HuH-7.5 (cell line): ENCODE measurements at regions not wholly inside any gene's neighbourhood (a gene's known extent, or its start where the extent isn't known, plus 50 kb on each side); places are given as distances from the start of the nearest gene placed in this dataset.

Experiments used
- DNase-seq: peaks from one replicate; pipeline ENCODE4 v3.0.0; 2011; ENCODE audit warnings: low spot score

DNA sequence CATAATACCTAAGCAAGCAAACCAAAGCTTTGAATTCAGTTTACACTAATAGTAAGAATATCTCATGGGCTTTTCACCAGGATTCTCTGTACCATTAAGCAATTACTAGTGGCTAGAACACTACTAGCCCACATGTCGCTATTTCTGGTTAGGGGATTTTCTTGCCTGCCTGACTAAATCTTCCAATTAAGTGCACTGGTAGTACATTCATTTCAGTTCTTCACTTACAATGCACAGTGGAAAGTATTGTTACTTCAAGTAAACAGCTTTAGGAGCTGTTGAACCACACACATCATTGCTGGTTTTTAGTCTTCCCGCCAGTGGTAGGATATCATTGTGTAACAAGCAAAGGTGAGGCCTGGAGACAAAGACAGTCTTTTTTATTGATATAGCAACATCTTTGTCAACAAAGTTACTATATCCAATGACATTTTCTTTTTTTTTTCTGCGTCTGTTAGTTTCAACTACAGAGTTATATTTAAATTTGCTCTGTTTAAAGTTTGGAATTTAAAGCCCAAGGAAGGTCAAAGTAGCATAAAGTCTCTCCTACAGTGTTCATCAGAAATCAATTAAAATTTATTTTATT lies 826.8 kb upstream of the NR2F2 start:
- DNase-seq = no peak

DNA sequence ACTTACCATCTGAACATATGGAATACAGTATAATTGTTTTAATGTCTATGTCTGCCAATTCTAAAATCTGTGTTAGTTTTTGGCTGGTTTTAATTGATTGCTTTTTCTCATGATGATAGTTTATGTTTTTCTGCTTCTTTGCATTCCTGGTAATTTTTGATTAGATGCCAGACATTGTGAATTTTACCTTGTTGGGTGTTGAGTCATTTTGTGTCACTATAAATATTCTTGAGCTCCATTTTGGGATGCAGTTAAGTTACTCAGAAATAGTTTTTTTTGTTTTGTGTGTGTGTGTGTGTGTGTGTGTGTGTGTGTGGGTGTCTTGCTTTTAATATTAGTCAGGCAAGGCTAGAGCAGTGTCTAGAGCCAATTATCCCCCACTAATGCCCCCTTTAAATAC lies 818.8 kb upstream of the NR2F2 start:
- no peak for DNase-seq

DNA sequence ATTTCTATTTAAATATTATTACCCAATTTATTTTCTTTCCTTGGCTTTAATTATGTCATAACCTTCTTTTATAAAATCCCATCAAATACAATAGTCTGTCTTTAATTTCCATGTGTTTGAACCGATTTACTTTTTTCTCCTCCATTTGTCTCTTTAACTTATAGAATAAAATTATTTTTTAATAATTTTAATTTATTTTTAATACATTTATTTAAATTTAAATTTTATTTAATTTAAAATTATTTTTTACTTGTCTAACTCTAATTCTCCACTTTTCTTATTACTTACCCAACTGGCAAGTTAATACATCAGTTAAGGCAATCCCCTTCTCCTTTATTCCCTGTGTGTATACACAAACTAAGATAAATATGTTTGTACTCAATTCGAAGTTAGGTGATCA lies 817.6 kb upstream of the NR2F2 start:
- no peak for DNase-seq

DNA sequence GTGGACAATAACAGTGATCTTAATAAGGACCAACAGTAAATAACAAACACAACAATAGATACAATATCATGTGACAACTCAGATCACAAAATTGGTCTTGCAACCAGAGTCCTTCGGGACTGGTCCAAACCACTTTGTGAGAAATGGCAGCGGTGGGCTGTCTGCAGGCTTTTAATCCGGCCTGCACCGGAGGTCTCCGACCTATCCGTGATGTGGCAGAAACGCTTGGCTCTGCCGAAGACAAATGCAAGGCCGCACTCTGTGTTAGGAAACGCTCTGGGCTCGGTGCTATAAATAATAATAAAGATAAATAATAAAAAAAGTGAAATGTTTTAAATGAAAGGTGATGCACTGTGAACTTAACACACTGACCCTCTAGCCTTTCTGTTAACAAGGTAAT lies 810.6 kb upstream of the NR2F2 start:
- no peak for DNase-seq

DNA sequence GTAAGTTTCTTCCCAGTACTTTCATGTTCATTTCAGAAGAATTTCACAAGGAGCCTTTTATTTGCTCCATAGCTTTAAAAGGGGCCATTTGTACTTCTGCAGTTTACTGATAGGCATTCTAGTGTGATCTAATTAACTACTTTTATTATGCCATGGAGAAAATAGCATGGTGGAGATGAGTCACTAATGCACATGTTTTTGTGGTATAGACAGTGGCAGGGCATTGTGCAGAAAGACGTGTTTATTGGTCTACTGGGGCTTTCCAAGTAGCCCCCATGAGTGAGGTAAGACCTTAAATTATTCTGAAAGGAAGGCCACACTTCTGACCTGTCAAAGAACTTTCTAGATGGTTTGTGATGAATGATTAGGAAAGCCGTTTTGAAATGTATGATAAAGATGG lies 810.0 kb upstream of the NR2F2 start:
- no peak for DNase-seq

DNA sequence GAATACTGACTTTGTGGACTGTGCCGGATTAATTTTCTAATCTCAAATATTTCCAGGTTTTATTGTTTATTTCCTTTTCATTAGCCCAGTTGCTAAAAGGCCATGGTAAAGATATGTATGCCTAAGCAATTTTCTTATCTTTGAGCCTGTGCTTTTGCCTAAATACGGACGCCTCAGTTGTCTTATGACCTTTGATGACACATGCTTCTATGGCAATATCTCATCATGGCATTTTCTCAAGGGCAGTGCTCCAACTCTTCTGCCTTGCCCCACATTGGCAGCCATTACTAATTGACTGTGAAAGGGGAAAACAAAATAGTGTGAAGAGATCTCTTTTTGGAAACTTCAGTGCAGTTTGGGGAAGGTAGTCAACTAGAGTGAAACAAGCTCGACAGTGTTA lies 809.6 kb upstream of the NR2F2 start:
- DNase-seq = no peak

DNA sequence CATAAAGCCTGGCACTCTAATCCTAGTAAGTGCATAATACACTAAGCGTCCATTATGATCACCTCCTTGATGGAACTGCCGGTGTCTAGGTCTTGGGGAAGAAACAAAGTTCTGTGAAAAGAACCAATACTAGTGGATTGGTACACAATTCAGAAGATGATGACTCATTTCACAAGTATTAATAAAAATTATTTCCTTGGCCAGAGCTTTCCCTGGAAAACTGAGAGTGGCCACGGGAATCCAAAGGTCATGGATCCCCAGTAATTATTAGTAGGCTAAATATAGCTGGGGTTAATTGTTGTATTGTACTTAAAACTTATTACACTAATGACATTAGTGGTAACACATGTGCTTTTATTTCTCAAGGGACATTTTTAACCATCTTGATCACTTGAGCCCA lies 808.0 kb upstream of the NR2F2 start:
- no peak for DNase-seq

DNA sequence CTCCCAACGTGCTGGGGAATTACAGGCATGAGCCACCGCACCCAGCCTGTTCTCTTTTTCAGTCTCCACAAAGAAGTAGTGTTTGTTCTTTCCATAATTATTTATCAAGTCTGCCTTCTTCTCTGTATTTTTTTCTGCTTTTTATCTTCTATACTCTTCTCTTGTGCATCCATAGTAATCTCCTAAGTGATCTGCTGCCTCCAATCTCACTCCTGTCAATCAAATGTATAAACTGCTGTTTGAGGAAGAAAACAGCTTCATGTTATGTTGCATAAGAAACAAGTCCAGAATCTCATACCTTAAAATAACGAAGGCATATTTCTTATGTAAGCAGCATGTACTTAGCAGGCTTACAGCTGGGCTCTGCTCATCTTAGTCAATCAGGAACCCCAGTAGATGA lies 801.6 kb upstream of the NR2F2 start:
- no peak for DNase-seq

DNA sequence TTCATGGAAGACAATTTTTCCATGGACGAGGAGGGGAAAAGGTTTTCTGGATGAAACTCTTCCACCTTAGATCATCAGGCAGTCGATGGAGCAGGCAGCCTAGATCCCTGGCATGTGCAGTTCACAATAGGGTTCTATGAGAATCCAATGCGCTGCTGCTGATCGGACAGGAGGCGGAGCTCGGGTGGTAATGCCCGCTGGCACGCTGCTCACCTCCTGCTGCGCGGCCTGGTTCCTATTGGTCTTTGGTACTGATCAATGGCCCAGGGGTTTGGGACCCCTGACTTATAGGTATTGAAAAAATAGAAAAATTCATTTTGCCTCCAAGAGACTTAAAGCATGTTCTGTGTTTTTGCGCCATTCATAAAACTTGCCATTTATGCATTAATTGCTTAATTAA lies 793.9 kb upstream of the NR2F2 start:
- DNase-seq = no peak

DNA sequence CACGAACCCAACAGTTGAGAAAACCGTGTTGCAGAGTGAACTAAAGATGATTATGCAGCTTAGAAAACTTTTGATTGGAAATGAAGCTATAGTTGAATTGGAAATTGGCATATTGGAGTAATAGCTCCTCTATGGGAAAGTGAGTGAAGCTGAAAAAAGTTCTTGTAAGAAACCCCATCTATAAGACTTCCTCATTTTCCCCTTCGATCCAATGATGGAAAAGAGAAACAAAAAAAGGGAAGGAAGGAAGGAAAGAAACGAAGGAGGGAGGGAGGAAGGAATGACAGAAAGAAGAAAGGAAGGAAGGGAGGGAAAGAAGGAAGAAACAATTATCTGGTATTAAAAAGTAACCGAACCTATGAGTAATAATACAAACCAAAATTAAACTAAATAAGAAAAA lies 791.8 kb upstream of the NR2F2 start:
- no peak for DNase-seq

DNA sequence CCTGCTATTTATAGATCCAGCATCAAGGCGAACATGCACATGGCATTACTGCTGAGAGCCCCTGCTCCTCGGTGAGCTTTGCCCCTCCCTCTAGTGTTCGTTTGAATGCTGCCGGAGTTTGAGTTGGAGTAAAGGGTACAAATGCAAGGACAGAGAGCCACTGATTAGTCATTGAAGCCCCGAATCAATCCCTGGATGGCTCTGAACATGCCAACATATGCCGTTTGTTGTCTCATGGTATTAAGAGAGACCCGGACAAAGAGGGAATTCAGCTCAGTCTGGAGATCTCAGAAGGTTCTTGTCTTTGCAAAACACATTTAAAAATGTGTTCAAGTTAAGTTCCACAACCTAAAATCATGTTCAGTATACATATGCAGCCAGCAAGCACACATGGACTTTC lies 789.2 kb upstream of the NR2F2 start:
- DNase-seq = no peak

DNA sequence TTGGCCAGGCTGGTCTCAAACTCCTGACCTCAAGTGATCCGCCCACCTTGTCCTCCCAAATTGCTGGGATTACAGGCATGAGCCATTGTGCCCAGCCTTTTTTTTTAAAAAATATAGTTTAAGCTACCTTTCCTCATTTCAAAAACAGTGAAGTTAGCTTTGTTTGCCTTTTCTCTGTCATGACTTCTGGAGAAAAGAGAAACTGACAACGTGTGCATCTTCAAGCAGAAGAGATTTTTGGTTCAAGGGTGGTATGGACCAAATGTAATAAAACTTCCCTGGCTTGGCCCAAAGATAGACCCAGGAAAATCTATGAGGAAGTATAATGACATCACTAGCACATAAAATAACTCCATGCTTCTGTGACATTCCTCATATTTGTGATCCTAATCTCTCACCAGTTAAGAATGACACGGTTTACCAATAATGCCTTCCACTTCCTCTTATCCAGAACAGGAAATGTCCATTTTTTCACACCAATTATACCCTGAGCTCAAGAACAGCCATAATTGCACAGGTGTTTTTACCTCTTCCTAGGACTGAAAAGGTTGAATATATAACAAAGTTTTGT lies 781.2 kb upstream of the NR2F2 start:
- DNase-seq = no peak

DNA sequence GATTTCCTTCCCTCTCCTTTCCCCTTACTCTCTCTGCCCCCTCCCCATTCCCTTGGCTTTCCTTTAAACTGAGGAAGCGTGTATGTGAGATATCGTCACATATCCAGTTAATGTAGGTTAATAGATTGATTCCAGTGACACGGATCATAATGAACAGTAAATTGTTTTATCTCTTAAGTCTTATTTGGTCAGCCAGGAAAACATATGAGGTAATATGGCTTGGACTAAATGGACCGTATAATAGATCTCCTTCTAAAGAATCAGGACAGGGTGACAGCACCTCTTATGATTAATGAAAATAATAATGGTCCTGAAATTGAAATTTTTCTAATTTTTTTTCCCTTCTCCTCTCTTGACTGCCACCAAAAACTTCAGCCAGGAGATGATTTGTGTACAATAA lies 779.8 kb upstream of the NR2F2 start:
- no peak for DNase-seq

DNA sequence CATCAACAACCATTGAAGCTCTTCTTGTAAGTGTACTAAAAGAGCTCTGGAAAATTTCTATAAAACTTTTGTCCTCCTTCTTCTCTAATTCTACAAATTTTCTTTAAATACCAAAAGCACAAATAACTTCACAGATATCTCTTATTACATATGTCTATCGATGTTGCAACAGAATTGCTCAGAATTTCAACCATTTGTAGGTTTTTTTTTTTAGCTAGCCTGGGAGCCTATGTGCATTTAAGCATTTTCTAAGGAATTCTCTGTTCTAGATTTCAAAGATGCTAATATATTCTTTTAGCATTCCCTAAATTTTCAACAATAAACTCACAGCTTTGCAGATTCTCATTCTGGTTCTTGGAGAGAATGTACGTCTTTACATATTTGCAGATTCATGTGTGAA lies 774.3 kb upstream of the NR2F2 start:
- DNase-seq = no peak

DNA sequence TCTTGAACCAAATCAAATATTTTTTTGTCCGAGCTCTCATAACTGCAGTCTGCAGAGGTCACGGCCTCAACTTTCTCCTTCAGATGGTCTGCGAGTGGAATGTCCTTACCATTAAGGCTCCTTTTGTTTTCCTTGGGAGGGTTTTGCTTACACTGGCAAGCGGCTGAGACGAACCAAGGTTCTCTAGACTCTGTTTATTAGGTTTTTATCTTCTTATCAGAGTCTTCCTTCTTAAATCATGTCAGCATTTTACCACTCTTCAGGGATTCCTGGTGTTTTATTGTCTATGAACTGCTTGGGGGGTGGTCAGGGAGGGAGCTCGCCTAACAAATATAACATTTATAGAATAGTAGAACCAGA lies 773.7 kb upstream of the NR2F2 start:
- no peak for DNase-seq

DNA sequence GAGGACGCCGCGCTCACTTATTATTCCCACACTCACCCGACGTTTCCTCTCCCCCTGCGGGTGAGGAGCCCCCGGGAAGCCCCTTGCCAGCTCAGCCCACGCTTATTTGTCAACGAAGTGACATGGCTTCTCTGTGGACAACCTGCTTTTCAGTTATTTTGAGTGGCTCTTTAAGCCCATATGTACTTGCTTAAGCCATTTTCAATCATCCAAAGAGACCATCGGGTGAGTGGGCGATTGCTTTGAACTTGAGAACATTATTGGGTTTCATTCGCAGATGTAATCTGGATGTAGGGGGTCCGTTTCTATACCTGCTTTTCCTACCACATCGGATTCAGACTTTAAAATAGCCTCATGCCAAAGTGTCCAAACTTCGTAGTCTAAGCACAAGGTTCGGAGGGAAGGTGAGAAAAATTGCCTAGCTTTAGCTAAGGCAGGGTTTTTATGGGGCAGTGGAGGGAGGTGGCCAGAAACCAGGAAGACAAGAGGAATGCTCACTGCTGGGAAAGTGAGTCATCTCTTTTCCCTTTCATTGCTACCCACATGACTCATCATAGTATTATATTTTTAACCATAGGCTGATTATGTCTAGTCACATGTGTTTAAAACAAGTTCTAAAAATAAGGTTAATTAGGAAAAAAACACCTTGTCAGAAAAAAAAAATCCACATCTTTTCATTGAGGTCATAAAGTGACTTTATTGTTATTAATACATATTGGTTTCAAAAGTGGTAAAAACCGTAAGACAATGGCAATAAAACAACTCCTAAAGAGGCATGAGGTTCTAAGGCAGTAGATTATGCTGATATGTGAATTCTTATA lies 773.1 kb upstream of the NR2F2 start:
- DNase-seq = no peak

DNA sequence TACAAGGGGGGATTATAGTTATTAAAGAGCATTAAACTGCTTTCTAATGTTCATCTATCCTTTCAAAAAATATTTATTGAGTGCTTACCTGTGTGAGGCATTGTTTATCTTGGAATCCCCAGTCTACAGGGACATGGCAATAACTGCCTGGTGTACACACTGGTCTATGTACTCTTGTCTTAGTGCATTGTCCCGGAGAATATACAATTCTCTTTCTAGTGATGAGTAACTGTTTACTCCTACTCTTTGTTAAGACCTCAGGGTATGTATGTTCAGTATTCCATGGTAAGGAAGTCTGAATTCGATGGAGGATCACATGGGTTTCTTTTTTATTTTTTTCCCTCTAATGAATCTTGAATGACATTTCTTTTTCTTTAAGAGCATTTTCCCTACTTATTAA lies 772.4 kb upstream of the NR2F2 start:
- no peak for DNase-seq

DNA sequence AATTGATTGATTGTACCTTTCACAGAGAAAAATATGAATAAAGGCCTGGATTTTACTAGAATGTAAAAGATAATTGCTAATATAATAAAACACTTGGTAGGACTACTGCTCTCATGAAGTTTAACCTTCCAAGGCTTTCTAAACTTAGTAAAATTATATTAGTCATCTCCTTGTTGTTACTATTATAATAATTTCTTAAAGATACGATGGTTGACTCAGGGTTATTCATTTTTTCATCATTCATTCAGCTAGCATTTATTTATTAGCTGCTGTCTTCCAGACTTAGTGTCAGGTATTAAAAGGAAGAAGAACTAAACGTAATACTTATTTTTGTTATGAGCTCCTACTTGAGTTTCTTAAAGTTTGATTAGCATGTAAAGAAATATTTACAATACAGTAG lies 771.6 kb upstream of the NR2F2 start:
- DNase-seq = no peak

DNA sequence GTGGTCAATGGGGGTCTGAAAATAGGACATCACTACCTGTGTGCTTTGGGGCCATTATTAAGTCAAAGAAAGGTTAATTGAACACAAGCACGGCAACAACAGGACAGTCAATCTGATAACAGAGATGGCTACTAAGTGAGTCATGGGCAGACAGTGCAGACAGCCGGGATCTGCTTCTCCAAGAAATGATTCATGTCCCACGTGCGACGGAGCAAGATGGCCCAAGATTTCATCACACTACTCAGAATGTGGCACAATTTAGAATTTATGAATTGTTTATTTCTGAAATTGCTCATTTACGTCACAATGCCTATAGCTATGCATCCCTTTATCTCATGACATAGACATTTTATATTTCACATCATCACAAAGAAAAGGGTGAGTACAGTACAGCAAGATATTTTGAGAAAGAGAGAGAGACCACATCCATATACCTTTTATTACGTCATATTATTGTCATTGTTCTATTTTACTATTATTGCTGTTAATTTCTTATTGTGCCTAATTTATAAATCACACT lies 770.6 kb upstream of the NR2F2 start:
- no peak for DNase-seq

DNA sequence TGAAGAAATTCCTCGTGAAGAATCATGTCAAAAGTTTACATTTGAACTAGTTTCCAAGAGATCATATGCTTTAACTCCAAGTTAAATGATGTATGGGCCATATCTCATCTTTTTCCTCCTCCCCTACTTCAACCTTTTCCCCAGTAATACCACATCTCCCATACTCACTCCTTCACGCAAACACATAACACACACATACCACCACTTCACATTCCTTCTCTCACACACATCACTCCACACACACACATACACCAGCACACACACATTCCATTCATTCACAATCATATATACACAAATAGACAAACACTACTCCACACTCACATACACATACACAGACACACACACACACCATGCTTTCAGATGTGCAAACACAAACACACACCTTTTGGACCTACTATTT lies 769.0 kb upstream of the NR2F2 start:
- no peak for DNase-seq

DNA sequence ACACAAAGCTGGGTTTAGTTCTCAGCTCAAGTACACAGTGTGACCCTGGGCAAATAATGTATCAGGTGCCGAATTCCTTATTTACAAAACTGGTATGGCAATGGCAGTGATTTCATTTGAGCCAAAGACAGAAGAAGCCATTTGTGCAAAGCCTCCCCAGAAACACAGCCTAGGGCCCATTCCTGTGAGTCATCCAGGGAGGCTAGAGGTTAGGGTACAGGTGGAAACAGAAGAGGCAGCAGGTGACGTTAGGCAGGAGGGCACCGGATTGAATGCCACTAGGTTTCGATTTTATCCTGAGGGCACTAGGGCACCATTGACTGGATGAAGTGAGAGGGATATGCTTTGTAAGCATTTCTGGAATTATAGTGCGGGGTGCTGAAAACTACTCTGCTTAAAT lies 766.9 kb upstream of the NR2F2 start:
- DNase-seq = no peak

DNA sequence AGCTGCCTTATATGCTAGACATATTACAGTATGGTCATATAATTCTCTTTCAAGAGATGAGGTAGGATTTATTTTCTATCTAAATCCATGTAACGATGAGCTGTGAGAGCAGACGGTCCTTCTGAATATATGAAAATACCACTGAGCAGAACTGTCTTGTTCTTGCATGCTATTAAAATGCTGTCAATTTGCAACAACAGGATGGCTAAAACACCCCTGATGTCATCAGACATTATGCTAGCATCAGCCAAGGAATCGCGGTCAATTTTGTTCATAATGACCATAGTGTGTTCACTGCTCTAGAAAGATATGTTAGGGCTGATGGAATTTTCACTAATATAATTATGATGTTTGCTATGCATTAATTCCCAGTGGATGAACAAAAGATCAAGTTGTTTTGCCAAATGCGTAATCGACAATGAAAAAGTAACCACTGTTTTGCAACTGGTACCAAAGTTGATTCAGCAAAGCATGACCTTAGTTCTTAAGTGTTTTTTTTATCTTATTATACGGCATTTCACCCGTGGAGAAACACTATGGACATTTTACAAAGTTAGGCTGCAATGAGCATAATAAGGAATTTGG lies 765.4 kb upstream of the NR2F2 start:
- no peak for DNase-seq

DNA sequence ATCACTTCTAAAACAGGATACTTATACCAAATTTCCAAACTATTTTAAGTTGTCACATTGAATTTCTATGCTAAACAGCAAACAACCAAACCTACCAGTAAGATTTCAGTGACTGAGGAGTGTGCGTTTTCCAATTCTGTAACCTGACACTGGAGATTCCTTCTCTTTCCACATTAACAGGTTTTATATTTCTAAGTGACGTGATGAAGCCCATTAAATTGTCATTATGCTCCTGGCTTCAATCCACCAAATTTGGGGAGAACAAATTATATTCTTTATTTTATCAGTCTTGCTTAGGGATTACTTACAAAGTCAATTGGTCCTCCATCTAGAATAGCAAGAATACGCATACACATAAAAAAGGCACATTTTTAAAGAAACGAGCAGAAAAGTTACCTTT lies 764.8 kb upstream of the NR2F2 start:
- DNase-seq = no peak
